Liver (tissue), 3 donors: ENCODE measurements at regions not wholly inside any gene's neighbourhood (a gene's known extent, or its start where the extent isn't known, plus 50 kb on each side); places are given as distances from the start of the nearest gene placed in this dataset.

Experiments
- CTCF ChIP-seq: fragments of 150-350 bp; IDR thresholded peaks from 2 replicates; pipeline ENCODE4 v1.5.1; 2017; ENCODE audit warnings: improper control_type of control experiment, low read depth, low read length; ENCODE audit not compliant: missing input control
- EGR1 ChIP-seq, 2 donors: IDR thresholded peaks; 2 replicates each; pipeline ENCODE4 v1.6.1; 2016 to 2018; ENCODE audit warnings: antibody characterized with exemption in 2 of 2, low read depth in 2 of 2
- FOXA2 ChIP-seq: IDR thresholded peaks from 2 replicates; pipeline ENCODE4 v1.6.1; 2016; ENCODE audit warnings: antibody characterized with exemption
- HNF4G ChIP-seq: IDR thresholded peaks from 2 replicates; pipeline ENCODE4 v1.6.1; 2016; ENCODE audit warnings: antibody characterized with exemption
- RXRA ChIP-seq, 2 donors: IDR thresholded peaks; 2 replicates each; pipeline ENCODE4 v1.6.1; 2017 to 2018; ENCODE audit warnings: antibody characterized with exemption in 2 of 2, mild to moderate bottlenecking in 1 of 2
- YY1 ChIP-seq: IDR thresholded peaks from 2 replicates; pipeline ENCODE4 v1.6.1; 2016; ENCODE audit warnings: antibody characterized with exemption, mild to moderate bottlenecking
- donor health status: healthy.
- donor health status: healthy.

GRCh38 chr14:59020382-59020781, 168.1 kb upstream of the DAAM1 start:
- TF ChIP-seq RXRA (IDR thresholded peaks at IDR 0.05) (no peak), CTCF (no peak), YY1 (no peak), EGR1 (IDR thresholded peaks at IDR 0.05; ENCODE audit: low read depth in 2 of 2) (no peak), FOXA2 (no peak), HNF4G (no peak)
